Skin of body (tissue), 1 donor: ENCODE measurements at regions not wholly inside any gene's neighbourhood (a gene's known extent, or its start where the extent isn't known, plus 50 kb on each side); places are given as distances from the start of the nearest gene placed in this dataset.

Experiments
- DNase-seq: peaks from one replicate; lab custom pipeline; 2025; lab: John Stamatoyannopoulos, UW

DNA sequence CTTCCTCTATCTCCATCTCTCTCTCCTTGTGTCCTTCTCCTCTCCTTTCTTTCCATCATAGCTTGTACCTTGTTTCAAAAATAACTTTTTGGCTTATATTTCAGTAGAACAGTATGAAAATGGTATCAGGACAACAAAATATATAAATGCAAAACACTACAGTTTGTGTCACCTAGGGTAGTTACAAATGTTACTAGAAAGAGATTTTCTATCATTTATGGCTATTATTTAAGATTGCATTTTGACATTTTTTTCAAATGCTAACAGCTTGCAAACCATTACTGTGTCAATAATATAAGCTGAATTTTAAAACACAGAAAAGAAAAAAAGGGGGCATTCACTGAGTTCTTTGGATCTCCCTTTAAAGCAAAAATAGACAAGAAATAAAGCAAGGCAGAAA is 392.3 kb upstream of the LRRC4C start:
- DNase-seq, result no peak

- no peak for DNase-seq
Measured at GRCh38 chr11:41861838-41862237, 402.4 kb upstream of the LRRC4C start.

DNA sequence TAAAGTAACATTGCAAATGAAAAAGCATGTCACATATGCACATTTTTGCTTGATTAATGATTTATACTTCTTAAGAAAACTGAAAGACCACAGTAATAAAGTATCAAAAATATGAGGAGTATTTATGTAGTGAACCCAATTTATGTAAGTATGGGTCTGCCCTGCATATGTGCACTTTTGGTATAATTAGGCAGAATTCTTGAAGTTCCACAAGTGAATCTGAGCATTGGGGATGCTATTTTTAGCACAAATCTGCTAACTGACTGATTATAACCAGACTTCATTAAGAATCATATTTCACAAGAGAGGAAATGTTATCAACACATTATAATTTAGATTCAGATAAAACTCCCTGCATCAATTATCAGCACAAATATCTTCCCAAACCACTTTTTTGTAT is 407.1 kb upstream of the LRRC4C start:
- DNase-seq, result peak; percentile 90

GRCh38 chr11:41868606-41869005 is 409.2 kb upstream of the LRRC4C start:
- DNase-seq, result no peak

- DNase-seq, result no peak
Measured at GRCh38 chr11:41872426-41872825, 413.0 kb upstream of the LRRC4C start.

DNA sequence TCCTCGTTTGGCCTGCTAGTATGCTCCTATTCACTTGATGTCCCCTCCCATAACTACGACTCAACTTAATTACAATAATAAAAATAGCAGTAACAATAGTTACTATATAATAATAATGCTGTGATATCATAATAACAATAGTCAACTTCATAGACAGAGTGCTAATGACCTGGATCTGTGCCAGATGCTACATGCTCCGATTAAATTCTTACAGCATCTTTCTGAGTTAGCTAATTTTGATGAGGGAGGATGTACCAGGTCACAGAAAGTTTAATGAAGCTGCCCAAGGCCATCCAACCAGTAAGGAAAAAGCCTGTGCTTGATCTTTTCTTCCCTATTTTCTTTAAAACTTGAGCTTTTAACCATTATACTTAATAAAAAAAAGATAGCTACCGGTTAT is 413.4 kb upstream of the LRRC4C start:
- no peak for DNase-seq

DNA sequence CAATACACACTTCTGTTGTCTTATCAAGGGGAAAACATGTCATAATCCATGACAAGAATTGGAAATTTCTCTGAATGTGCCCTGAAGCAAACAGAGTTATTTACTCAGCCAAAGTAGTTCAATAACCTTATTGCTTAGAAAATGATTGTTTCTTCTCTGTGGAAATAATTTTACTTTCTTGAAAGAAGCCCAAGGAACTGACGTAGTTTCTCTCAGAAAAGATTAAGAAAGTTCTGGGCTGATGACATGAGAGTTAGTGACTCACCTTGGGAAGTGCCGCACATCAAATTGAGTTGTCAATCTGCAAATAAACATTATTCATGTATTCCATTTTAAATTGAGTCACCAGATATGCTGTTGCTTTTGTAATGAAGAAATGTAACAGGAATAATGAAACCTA is 418.6 kb upstream of the LRRC4C start:
- no peak for DNase-seq

- no peak for DNase-seq
Measured at GRCh38 chr11:41879214-41879613, 419.8 kb upstream of the LRRC4C start.

DNA sequence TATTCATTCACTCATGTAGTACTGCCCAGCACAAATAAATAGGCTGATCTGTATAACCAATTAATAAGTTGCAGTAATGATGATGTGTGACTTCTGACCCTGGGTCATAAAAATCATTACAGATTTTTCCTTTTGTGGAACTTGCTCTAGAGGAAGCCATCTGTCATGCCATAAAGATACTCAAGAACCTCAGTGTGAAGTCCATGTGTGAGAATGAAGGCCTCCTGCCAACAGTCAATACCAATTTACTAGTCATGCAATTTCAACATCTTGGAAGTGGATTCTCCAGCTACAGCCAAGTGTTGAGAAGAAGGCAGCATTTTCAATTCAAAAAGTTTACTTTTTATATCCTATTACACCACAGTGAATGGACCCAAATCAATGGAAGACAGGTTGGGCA is 435.6 kb upstream of the LRRC4C start:
- DNase-seq, result no peak

- DNase-seq, result no peak
Measured at GRCh38 chr11:41897991-41898390, 438.5 kb upstream of the LRRC4C start.

DNA sequence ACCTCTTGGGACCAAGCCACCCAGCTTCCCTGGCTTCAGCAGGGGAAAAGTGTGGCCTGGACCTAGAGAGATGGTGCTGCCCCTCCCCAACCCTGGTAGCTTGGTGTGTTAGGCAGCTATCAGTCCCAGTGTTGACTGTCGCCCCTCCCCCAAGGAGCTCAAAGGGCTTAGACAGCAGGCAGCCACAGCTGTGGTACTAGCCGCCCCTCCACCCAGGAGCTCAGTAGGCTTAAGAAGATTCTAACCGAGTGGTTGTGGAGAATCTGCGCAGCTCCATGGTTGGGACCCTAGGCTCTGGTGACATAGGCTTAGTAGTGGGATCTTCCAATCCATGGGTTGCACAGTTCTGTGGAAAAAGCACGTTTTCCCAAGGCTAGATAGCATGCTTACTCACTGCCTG is 458.4 kb upstream of the LRRC4C start:
- no peak for DNase-seq

- DNase-seq, result no peak
Measured at GRCh38 chr11:41920374-41920773, 460.9 kb upstream of the LRRC4C start.

DNA sequence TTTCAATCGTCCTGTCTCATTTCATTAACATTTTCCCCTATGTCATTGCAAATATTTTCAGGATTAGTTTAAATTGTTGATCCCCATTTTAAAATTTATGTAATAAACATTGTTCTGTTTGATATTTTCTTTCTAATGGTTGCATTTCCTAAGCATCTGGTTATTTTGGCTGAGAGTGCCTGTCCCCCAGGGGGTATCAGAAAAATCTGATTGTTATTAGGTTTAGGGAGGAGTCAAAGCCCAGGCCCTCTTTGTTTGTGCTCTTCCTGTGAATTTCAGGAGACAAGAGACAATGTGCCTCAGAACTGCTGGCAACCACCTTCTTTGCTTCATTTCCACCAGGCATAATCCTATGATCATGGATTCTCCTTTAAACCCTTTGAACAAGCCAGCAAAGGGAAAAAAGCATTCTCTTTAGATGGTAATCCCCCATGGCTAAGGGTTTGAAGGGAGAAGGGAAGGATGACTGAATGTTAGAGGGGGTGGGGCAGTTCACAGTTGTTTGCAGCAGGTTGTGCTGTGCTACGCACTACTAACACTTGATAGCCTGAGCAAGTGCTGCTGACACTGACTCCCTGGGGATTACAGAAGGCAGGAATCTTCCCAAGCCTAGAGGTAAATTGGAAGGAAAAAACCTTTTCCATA is 462.4 kb upstream of the LRRC4C start:
- peak; percentile 57 for DNase-seq

DNA sequence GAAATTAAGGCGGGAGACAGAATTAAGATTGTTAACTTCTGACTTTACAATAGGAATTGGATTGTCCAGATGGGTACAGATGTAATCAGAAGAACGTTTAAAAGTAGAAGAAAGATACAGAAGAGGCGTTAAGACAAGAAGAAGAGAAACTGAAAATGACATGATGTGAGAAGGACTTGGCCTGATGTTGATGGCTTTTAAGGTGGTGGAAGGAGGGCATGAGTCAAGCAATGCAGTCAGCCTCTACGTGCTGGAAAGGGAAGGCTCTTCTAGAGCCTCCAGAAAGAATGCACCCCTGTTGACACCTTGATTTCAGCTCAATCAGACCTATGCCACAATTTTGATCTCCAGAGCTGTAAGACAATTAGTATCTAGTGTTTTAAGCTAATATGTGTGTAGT is 466.9 kb upstream of the LRRC4C start:
- DNase-seq, result no peak

DNA sequence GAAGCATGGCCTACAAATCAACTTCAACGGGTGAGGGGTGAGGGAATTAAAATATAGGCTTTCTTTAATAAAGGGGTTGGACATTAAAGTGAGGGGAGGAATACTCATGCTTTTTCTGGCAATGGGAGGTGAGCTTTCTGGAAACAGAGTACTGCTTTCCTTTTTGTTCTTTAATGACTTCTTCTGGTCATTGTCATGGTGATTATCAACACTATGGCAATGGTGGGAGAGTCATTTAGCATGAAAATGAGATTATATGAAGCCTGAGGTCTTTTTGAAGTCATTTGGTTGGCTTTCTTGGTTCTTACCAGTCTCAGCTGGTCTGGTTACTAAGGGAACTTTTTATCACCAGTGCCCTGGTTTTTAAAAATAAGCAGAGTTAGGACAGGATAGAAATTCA is 475.8 kb upstream of the LRRC4C start:
- DNase-seq, result no peak

DNA sequence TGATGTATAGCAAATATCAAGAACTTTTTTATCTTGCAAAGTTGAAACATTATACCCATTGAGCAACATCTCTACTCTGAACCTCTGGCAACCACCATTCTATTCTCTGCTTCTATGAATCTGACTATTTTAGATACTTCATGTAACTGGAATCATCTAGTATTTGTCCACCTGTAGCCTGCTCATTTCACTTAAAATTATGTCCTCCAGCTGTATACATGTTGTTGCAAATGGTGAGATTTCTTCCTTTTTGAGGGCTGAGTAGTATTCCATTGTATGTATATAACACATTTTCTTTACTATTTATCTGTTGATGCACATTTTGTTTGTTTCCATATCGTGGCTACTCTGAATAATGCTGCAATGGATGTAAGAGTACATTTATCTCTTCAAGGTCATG is 476.3 kb upstream of the LRRC4C start:
- no peak for DNase-seq

- no peak for DNase-seq
Measured at GRCh38 chr11:41943656-41944055, 484.2 kb upstream of the LRRC4C start.

- no peak for DNase-seq
Measured at GRCh38 chr11:41947392-41947791, 487.9 kb upstream of the LRRC4C start.

DNA sequence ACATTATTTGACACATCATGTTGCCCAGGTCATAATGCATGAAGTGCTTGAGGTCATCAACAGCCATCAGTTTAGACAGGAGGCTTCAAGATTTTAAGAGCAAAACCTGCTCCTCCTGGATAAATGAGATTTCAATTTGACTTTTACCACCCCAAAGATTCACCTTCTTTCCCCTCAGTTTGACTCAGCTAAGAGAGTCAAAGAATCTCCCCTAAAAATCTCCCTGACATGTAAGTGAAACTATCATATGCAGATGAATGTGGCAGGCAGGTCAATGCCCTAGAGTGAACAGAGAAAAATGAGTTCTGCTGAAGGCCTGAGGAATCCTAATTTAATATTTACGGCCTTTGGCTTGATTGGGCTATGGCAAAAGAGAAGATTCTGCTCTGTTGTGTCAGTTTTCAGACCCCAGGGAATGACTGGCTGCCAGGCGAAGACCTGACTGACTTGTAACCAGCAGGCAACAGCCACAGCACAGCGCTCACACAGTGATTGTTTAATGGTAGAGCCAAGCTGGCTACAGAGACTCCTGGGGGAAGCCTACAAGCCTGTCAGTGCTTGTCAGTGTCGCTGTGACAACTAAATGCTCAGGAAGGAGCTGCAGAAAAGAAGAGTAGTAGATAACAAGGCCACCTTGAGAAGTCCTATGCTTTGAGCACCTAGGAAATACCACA is 491.2 kb upstream of the LRRC4C start:
- DNase-seq, result no peak

DNA sequence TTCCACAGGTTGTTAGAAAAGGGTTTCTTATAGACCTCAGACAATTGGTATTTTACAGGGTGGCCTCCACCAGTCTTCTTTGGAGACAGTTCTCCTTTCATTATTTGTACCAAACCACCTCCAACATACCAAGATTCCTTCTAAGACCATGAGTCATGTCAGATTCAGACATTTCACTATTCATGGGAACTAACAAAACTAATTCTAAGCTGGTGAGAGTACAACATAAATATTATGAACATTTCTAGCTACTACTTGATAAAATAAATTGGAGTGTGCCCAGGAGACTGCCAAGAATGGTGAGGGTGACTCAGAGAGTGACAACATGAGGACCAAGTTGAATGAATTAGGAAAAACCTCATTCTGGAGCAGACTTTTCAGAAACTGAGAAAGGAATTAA is 494.6 kb upstream of the LRRC4C start:
- DNase-seq, result no peak

DNA sequence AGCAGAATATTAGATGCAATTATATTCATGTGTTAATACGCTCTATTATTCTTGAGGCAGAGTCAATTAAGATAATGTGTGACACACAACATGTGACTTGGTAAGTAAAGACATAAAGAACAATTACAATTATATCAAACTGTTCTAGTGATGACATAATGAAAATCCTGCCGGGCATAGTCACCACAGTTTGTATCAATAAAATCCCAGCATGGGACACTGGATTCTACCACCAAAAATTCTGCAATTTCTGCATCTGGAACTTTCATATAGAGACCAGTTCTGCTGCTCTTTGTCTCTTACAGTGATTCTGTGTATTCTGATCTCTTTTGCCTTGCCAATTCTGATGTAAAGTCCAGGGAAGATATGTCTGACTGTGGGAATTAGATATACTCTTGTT is 495.6 kb upstream of the LRRC4C start:
- no peak for DNase-seq

DNA sequence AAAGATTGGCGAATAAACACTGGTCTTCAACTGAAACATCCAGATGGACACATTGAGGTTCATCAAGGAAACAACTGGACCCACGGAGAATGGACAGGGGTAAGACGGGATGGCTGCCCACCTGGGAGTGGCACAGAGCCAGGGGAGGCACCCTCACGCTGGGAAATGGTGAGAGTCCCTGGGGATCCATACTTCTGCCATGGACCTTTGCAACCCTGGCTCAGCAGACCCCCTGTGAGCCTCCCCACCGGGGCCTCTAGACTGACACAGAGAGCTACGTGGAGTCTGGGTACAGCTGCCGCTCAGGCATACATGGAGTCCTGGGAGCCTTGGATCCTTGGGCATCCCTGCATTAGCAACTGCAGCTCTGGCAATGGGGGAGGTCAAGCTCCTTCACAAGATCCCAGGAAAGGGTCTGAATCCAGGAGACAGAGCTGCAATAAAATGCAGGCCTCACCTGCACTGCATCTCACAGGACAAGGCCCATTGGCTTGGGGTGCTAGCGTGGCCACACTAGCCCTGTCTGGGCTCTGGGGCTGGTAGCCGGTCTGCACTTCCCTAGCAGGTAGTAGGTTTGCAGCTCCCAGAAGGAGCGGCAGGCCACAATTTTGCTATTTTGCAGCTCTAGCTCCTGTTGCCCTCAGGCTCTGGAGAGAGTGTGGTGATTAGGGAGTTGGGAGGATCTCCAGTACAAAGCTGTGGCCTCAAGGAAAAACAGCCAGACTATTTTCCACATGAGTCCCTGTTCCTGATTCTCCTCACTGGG is 496.4 kb upstream of the LRRC4C start:
- DNase-seq, result no peak

DNA sequence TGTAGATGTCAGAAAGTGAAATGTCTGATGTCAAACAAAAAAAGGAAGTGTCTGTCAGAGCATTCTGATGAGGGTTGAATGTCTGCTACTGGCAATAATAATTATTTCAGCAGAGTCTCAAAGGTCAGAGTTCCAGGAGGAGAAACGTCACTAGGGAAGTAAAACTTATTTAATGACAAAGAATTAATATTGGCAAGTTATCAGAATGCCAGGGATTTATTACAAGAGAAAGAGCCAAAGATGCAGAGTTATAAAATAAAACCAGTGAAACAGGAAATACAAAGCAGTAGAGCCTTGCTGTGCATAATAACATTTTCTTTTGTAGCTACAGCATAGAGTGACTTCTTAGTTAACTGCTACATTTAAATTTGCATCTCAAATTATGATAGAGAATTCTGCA is 504.0 kb upstream of the LRRC4C start:
- no peak for DNase-seq
